A673 (cell line): ENCODE measurements at regions not wholly inside any gene's neighbourhood (a gene's known extent, or its start where the extent isn't known, plus 50 kb on each side); places are given as distances from the start of the nearest gene placed in this dataset.

Source experiments
- BruUV-seq: library from RNA; stranded (reverse); fragments of 400-500 nt; replicated peaks from 2 replicates; lab custom pipeline; 2021; lab: Mats Ljungman, UMichigan
- CTCF ChIA-PET: fragments of 300-600 bp; sonication (Branson Sonifier 250); formaldehyde crosslinking; loops from one replicate; lab custom pipeline; 2022; ENCODE audit warnings: antibody characterized with exemption; lab: Charles Lee
- POLR2A ChIA-PET: fragments of 300-600 bp; sonication (Branson Sonifier 250); formaldehyde crosslinking; loops from one replicate; lab custom pipeline; 2022; ENCODE audit warnings: antibody characterized with exemption; ENCODE audit not compliant: low non-redundant PET; lab: Charles Lee
- DNase-seq: peaks from one replicate; pipeline ENCODE4 v3.0.0-alpha.2; 2015; ENCODE audit warnings: low spot score
- H3K27ac ChIP-seq: fragments of 200-600 bp; sonication (generic); 2 replicates; pipeline ENCODE4 v1.5.1; 2016; ENCODE audit warnings: mixed run types, low read depth, mild to moderate bottlenecking, mixed read lengths, antibody characterized with exemption, low read length; ENCODE audit not compliant: poor library complexity, severe bottlenecking
- H3K27me3 ChIP-seq: fragments of 200-600 bp; sonication (generic); replicated peaks from 2 replicates; pipeline ENCODE4 v1.6.1; 2017; ENCODE audit warnings: mixed run types, low read depth, mild to moderate bottlenecking, mixed read lengths, antibody characterized with exemption, low read length; ENCODE audit not compliant: insufficient read depth, poor library complexity
- H3K36me3 ChIP-seq: fragments of 200-600 bp; sonication (generic); 2 replicates; pipeline ENCODE4 v1.6.1; 2016; ENCODE audit warnings: mixed run types, mild to moderate bottlenecking, mixed read lengths, antibody characterized with exemption, low read length; ENCODE audit not compliant: insufficient read depth, poor library complexity, severe bottlenecking
- H3K4me1 ChIP-seq: fragments of 200-600 bp; sonication (generic); 2 replicates; pipeline ENCODE4 v1.6.1; 2017; ENCODE audit warnings: mixed run types, mild to moderate bottlenecking, mixed read lengths, antibody characterized with exemption, low read length; ENCODE audit not compliant: insufficient read depth, poor library complexity, severe bottlenecking
- H3K4me3 ChIP-seq: fragments of 200-600 bp; sonication (generic); 2 replicates; pipeline ENCODE4 v1.5.1; 2016; ENCODE audit warnings: low read depth, mixed run types, mild to moderate bottlenecking, mixed read lengths, low read length; ENCODE audit not compliant: poor library complexity, severe bottlenecking
- H3K9me3 ChIP-seq: fragments of 200-600 bp; sonication (generic); 2 replicates; pipeline ENCODE4 v1.6.1; 2016; ENCODE audit warnings: mixed run types, low read depth, mild to moderate bottlenecking, mixed read lengths, antibody characterized with exemption, low read length; ENCODE audit not compliant: poor library complexity, severe bottlenecking
- EZH2 ChIP-seq: fragments of 200-600 bp; sonication (generic); IDR thresholded peaks from 2 replicates; pipeline ENCODE4 v1.6.1; 2017; ENCODE audit warnings: borderline replicate concordance, low read depth, mild to moderate bottlenecking, mixed read lengths, antibody characterized with exemption, low read length; ENCODE audit not compliant: poor library complexity, severe bottlenecking
- intact Hi-C: fragments of 100-400 bp; cut with micrococcal nuclease; formaldehyde crosslinking; loops from one replicate; pipeline ENCODE4 v1.10.0; 2022; ENCODE audit not compliant: unreplicated experiment
- TF ChIP-seq, protein P1 (sequence below): fragments of 300-800, 200-600 bp; sonication (generic); conservative IDR thresholded peaks from 2 replicates; pipeline ENCODE4 v1.5.1; 2017; ENCODE audit warnings: low read depth, mild to moderate bottlenecking, antibody characterized with exemption, low read length, moderate library complexity, mixed read lengths

DNA sequence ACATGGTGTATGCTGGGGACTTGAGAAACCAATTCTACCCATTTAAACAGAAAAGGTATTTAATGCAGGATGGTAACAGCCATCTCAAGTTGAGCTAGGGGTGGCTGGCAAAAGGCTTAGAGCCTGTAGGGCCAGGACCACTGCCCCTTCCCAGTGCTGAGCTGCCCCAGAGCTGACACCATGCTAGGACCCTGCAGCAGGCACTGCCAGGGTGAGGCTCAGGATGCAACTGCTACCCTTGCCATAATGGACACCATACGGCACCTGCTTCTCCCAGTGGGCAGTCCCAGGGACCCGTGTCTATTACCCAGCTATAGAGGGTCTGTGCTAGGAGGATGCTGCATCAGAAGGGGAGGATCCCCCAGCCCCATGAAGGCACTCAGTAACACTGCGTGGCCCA lies 160.7 kb upstream of the ADCY1 start:
- intact Hi-C loops = no loop called here
- CTCF ChIA-PET = no interaction called here

DNA sequence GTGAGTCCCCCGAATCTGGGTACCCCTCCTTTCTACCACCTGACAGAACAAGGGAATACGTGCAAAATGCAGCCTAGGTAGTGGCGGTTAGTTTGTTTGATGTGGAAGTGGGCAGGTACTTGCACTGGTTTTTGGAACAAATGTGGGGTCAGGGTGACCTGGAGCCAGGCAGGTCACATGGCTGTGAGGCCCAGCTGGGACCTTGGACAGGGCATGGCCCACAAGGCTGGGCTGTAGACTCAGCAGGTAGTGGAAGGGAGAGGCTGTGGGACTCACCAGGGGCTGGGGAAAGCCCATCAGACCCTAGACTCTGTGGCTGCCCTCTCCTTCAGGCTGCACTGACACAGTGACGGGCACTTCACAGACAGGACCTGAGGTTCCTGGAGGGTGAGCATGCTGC lies 159.9 kb upstream of the ADCY1 start:
- no peak for DNase-seq
- Histone ChIP-seq H3K4me3 (no peak overlapping the region), H3K36me3 (no peaks in the 10 kb centered on the region), H3K9me3 (no peaks in the 10 kb centered on the region), H3K4me1 (no peaks in the 10 kb centered on the region), H3K27me3 (peaks cover 39% of the 10 kb centered on the region), H3K27ac (no peak overlapping the region)
- intact Hi-C loops = no loop called here
- BruUV-seq = no TSS peak
- TF ChIP-seq, protein P1, sequence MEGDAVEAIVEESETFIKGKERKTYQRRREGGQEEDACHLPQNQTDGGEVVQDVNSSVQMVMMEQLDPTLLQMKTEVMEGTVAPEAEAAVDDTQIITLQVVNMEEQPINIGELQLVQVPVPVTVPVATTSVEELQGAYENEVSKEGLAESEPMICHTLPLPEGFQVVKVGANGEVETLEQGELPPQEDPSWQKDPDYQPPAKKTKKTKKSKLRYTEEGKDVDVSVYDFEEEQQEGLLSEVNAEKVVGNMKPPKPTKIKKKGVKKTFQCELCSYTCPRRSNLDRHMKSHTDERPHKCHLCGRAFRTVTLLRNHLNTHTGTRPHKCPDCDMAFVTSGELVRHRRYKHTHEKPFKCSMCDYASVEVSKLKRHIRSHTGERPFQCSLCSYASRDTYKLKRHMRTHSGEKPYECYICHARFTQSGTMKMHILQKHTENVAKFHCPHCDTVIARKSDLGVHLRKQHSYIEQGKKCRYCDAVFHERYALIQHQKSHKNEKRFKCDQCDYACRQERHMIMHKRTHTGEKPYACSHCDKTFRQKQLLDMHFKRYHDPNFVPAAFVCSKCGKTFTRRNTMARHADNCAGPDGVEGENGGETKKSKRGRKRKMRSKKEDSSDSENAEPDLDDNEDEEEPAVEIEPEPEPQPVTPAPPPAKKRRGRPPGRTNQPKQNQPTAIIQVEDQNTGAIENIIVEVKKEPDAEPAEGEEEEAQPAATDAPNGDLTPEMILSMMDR = no peak
- no peak for TF ChIP-seq EZH2
- ChIA-PET POLR2A (no interaction called here), CTCF (no interaction called here)

More for the DNA sequence above, 160.7 kb upstream of the ADCY1 start:
- peaks cover 33% of the 10 kb centered on the region for H3K27me3 ChIP-seq
- no peaks in the 10 kb centered on the region for H3K9me3 ChIP-seq
- H3K4me1 ChIP-seq = no peaks in the 10 kb centered on the region
- H3K36me3 ChIP-seq = no peaks in the 10 kb centered on the region
- TF ChIP-seq, protein P1 = no peak
- no peak for TF ChIP-seq EZH2
- no peak overlapping the region for H3K27ac ChIP-seq
- H3K4me3 ChIP-seq = no peak overlapping the region
- DNase-seq = no peak
- no TSS peak for BruUV-seq
- POLR2A ChIA-PET = no interaction called here

DNA sequence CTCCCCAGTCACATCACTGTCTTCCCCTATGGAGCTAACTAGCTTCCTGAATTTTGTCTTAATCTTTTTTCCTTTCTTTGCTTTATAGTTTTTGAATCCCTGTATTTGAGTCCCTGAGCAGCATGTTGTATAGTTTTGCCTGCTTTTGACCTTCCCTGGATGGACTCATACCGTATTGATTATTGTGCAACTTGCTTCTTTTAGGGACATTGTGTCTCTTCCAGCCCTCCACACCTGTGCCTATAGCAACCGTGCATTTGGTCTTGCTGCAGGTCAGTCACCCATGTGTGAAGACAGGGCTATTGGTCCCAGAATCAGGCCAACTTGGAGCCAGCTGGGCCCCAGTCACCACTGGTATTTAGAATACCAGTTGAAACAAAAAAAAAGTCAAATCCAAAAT lies 158.9 kb upstream of the ADCY1 start:
- Histone ChIP-seq H3K4me1 (no peaks in the 10 kb centered on the region), H3K9me3 (no peaks in the 10 kb centered on the region), H3K36me3 (no peaks in the 10 kb centered on the region), H3K27me3 (peaks cover 48% of the 10 kb centered on the region), H3K4me3 (no peak overlapping the region), H3K27ac (no peak overlapping the region)
- ChIA-PET POLR2A (no interaction called here), CTCF (no interaction called here)
- TF ChIP-seq EZH2 = no peak
- TF ChIP-seq, protein P1 = no peak
- intact Hi-C loops = no loop called here
- no peak for DNase-seq
- no TSS peak for BruUV-seq
